Colonic mucosa (tissue), 4 donors: ENCODE measurements at regions not wholly inside any gene's neighbourhood (a gene's known extent, or its start where the extent isn't known, plus 50 kb on each side); places are given as distances from the start of the nearest gene placed in this dataset.

Experiments
- DNase-seq: peaks from one replicate; pipeline ENCODE4 v3.0.0-alpha.2; 2020
- H3K27ac ChIP-seq: fragments of 200-600 bp; one replicate; pipeline ENCODE4 v1.8.0; 2021
- H3K27me3 ChIP-seq: fragments of 200-600 bp; one replicate; pipeline ENCODE4 v1.8.0; 2021
- H3K36me3 ChIP-seq: fragments of 200-600 bp; one replicate; pipeline ENCODE4 v1.8.0; 2021
- H3K4me1 ChIP-seq: fragments of 200-600 bp; one replicate; pipeline ENCODE4 v1.8.0; 2021; ENCODE audit warnings: mild to moderate bottlenecking
- H3K4me3 ChIP-seq: fragments of 200-600 bp; one replicate; pipeline ENCODE4 v1.8.0; 2021
- H3K9ac ChIP-seq, 2 donors: one replicate each; pipeline ENCODE4 v1.7.0; 2013; ENCODE audit warnings: control low read depth in 2 of 2, low read depth in 2 of 2, low read length in 2 of 2
- H3K9me3 ChIP-seq: fragments of 200-600 bp; one replicate; pipeline ENCODE4 v1.8.0; 2021
- CTCF ChIP-seq: fragments of 200-600 bp; IDR thresholded peaks from one replicate; pipeline ENCODE4 v1.8.0; 2022; ENCODE audit warnings: antibody characterized with exemption, mild to moderate bottlenecking
- intact Hi-C: fragments of 100-400 bp; cut with DNase I; formaldehyde crosslinking; loops from one replicate; pipeline ENCODE4 v1.14.1; 2022
- donor health status: healthy.
- donor health status: DM: no; HTN: no; CAD: no.
- donor health status: DM: no; HTN: no; CAD: no.

GRCh38 chr2:199707593-199708185, 143.3 kb downstream of the FTCDNL1 start:
- TF ChIP-seq CTCF, result no peak

DNA sequence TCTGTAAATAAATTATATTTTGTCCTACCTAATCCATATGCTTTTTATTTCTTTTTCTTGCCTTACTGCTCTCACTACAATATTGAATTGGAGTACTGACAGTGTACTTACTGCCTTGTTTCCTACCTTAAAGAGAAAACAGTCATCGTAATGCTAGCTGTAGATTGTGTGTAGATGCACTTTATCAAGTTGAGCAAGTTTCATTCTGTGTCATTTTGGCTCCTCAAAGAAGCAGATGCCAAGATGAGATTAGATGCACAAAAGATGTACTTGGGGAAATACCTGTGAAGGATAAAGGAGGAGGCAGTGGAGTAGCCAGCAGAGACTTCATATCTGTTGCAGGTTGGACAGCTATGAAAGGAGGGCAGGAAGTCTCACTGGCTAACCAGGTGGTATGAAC, 145.5 kb downstream of the FTCDNL1 start:
- H3K36me3 ChIP-seq, result no peaks in the 10 kb centered on the region
- no peak overlapping the region for H3K4me3 ChIP-seq
- H3K27ac ChIP-seq, result no peak overlapping the region
- intact Hi-C loops, result loop anchor here (2.0 to 5.0 kb wide), 2 partner anchors 37 to 155 kb away; no protein-coding TSS in a partner anchor
- no peak for TF ChIP-seq CTCF
- no peaks in the 10 kb centered on the region for H3K4me1 ChIP-seq
- H3K27me3 ChIP-seq, result no peaks in the 10 kb centered on the region
- H3K9me3 ChIP-seq, result no peaks in the 10 kb centered on the region
- no peak overlapping the region for H3K9ac ChIP-seq
- no peak for DNase-seq

More at GRCh38 chr2:199707593-199708185, 143.3 kb downstream of the FTCDNL1 start:
- Histone ChIP-seq H3K27ac (no peak overlapping the region), H3K9ac (no peak overlapping the region), H3K4me1 (no peaks in the 10 kb centered on the region), H3K36me3 (no peaks in the 10 kb centered on the region), H3K27me3 (no peaks in the 10 kb centered on the region), H3K9me3 (no peaks in the 10 kb centered on the region), H3K4me3 (no peak overlapping the region)
- DNase-seq, result no peak
- intact Hi-C loops, result loop anchor here (5.0 kb wide), 1 partner anchor 35 kb away; no protein-coding TSS in a partner anchor

- TF ChIP-seq CTCF, result peak; percentile 63
- Histone ChIP-seq H3K27me3 (no peaks in the 10 kb centered on the region), H3K4me3 (no peak overlapping the region), H3K9me3 (no peaks in the 10 kb centered on the region), H3K9ac (no peak overlapping the region), H3K27ac (no peak overlapping the region), H3K36me3 (no peaks in the 10 kb centered on the region), H3K4me1 (no peaks in the 10 kb centered on the region)
- intact Hi-C loops, result loop anchor here (2.0 to 5.0 kb wide), 2 partner anchors 38 to 156 kb away; no protein-coding TSS in a partner anchor
- peak; percentile 73 for DNase-seq
Observed at GRCh38 chr2:199704358-199705238, 146.4 kb downstream of the FTCDNL1 start.

DNA sequence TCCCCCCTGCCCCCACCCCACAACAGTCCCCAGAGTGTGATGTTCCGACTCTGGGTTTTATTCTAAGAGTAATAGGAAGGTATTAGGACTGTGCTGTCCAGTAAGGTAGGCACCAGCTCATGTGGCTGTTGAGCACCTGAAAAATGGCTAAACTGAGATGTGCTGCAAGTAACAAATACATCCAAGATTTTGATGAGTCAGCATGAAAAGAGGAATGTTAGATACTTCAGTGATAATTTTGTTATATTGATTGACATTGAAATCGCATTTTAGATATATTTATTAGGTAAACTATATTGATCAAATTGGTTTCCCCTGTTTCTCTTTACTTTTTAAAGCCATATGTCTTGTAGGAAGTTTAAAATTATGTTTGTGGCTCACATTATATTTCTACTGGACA, 147.8 kb downstream of the FTCDNL1 start:
- no peaks in the 10 kb centered on the region for H3K4me1 ChIP-seq
- H3K9ac ChIP-seq, result no peak overlapping the region
- H3K36me3 ChIP-seq, result no peaks in the 10 kb centered on the region
- no peaks in the 10 kb centered on the region for H3K27me3 ChIP-seq
- no peak overlapping the region for H3K4me3 ChIP-seq
- no peaks in the 10 kb centered on the region for H3K9me3 ChIP-seq
- intact Hi-C loops, result no loop called here
- no peak for TF ChIP-seq CTCF
- no peak overlapping the region for H3K27ac ChIP-seq
- no peak for DNase-seq

GRCh38 chr2:199697469-199697868, 153.5 kb downstream of the FTCDNL1 start:
- H3K27me3 ChIP-seq, result no peaks in the 10 kb centered on the region
- intact Hi-C loops, result no loop called here
- no peak overlapping the region for H3K27ac ChIP-seq
- no peak overlapping the region for H3K4me3 ChIP-seq
- no peak for DNase-seq
- H3K9ac ChIP-seq, result no peak overlapping the region
- H3K9me3 ChIP-seq, result no peaks in the 10 kb centered on the region
- no peak for TF ChIP-seq CTCF
- no peaks in the 10 kb centered on the region for H3K4me1 ChIP-seq
- H3K36me3 ChIP-seq, result no peaks in the 10 kb centered on the region
